Heart left ventricle (tissue), 13 donors: ENCODE measurements at regions not wholly inside any gene's neighbourhood (a gene's known extent, or its start where the extent isn't known, plus 50 kb on each side); places are given as distances from the start of the nearest gene placed in this dataset.

Source experiments
- CTCF ChIP-seq, 12 donors: fragments of 200-600 bp; sonication (generic) in 4 of 12; IDR thresholded peaks; one replicate each; pipeline versions ENCODE4 v1.5.0 to v1.8.0; 2018 to 2022; ENCODE audit warnings: antibody characterized with exemption in 12 of 12, mild to moderate bottlenecking in 5 of 12
- POLR2A ChIP-seq, 2 donors: fragments of 450-650 bp; IDR thresholded peaks; one replicate each; pipeline ENCODE4 v1.6.1; 2017; ENCODE audit warnings: antibody characterized with exemption in 2 of 2, mild to moderate bottlenecking in 2 of 2, moderate library complexity in 2 of 2
- donor health status: ischemic (EF 13 %, LVEDD 7.1; RV severe dilation, severe dysfunction).
- donor health status: DM: no; HTN: yes; CAD: no.
- donor health status: DM: no; HTN: no; CAD: no.
- donor health status: ischemic (EF 25% LVEDD 6.9; RV normal size, moderate dysfunction).
- donor health status: ischemic (EF 25% LVEDD 5.7; RV mildly dilated, moderate dysfunction).
- donor health status: ischemic (EF 35%, LVEDD 5.7; RV mildly dilated, moderate dysfunction).
- donor health status: nonischemic (EF 11% LVEDD 7.7; RV severe dilation, severe dysfunction).
- donor health status: DM: yes; HTN: yes; CAD: no.
- donor health status: PGD.
- donor health status: ischemic (EF 29% LVEDD 5.4; RV normal size, mild dysfunction).
- donor health status: nonischemic (EF 23%, LVEDD 6.1; RV moderate dilation, normal function).

GRCh38 chr18:1026930-1027329, 122.3 kb downstream of the ADCYAP1 start:
- TF ChIP-seq CTCF (IDR thresholded peaks at IDR 0.05) = no peak
- no peak for TF ChIP-seq POLR2A (IDR thresholded peaks at IDR 0.05)
